ENCODE measurements at regions not wholly inside any gene's neighbourhood (a gene's known extent, or its start where the extent isn't known, plus 50 kb on each side); places are given as distances from the start of the nearest gene placed in this dataset.

DNA sequence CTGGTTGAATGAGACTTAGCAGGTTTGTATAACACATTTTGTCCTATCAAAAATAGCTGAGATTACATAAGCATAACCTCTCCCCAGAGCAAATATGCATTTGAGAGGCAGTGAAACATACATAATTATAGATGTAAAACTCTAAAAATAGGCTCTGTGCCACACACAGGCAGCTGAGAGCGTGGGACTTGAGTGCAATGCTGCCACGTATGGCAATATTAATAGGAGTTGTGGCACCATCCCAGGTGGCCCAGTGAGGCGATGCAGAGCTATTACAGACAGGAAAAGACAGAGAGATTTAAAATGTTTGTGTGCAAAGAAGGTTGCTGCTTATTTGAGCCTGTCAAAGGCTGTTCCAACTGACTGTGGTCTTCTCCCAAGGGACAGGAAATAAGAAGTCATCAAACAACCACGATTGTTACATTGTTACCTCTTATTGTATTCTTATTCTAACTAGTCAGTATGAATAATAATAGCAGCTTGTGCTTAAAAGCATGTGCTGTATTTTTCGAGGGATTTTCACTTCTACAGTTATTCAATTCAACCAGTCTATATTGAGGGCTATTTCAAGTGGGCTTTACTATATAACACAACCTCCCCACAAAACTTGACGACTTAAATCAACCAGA, 116.5 kb downstream of the SALL1 start:
- TF ChIP-seq, protein P1, sequence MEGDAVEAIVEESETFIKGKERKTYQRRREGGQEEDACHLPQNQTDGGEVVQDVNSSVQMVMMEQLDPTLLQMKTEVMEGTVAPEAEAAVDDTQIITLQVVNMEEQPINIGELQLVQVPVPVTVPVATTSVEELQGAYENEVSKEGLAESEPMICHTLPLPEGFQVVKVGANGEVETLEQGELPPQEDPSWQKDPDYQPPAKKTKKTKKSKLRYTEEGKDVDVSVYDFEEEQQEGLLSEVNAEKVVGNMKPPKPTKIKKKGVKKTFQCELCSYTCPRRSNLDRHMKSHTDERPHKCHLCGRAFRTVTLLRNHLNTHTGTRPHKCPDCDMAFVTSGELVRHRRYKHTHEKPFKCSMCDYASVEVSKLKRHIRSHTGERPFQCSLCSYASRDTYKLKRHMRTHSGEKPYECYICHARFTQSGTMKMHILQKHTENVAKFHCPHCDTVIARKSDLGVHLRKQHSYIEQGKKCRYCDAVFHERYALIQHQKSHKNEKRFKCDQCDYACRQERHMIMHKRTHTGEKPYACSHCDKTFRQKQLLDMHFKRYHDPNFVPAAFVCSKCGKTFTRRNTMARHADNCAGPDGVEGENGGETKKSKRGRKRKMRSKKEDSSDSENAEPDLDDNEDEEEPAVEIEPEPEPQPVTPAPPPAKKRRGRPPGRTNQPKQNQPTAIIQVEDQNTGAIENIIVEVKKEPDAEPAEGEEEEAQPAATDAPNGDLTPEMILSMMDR (conservative IDR thresholded peaks at IDR 0.05 in 1 of 2, IDR thresholded peaks at IDR 0.05 in 1 of 2; ENCODE audit: extremely low read depth in 1 of 2, insufficient read depth in 1 of 2, low read depth in 1 of 2, low read length in 2 of 2), result no peak
- no peak for TF ChIP-seq EZH2 (IDR thresholded peaks at IDR 0.05; ENCODE audit: borderline replicate concordance, low read length)

Data from mammary epithelial cell (primary cell).